ENCODE measurements at regions not wholly inside any gene's neighbourhood (a gene's known extent, or its start where the extent isn't known, plus 50 kb on each side); places are given as distances from the start of the nearest gene placed in this dataset.

DNA sequence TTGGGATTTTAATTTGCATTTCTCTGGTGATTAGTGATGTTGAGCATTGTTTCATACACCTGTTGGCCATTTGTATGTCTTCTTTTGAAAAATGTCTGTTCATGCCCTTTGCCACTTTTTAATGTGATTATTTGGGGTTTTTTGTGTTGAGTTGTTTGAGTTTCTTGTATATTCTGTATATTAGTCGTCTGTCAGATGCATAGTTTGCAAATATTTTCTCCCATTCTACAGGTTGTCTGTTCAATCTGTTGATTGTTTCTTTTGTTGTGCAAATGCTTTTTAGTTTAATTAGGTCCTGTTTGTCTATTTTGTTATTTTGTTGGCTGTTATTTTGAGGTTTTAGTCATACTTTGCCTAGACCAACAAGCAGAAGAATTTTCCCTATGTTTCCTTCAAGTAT is 164.0 kb upstream of the CXADR start:
- H3K36me3 Mint-ChIP-seq: no peaks in the 10 kb centered on the region
- TF ChIP-seq CTCF (IDR thresholded peaks at IDR 0.05; ENCODE audit: unreplicated experiment): no peak
- peaks cover 12% of the 10 kb centered on the region for H3K9me3 Mint-ChIP-seq
- peaks cover 5% of the 10 kb centered on the region for H3K27me3 Mint-ChIP-seq (ENCODE audit: low read depth)
- H3K4me1 Mint-ChIP-seq: peaks cover 2% of the 10 kb centered on the region
- no peak for DNase-seq (ENCODE audit: low spot score in 2 of 2, unreplicated experiment in 2 of 2)
- no peak overlapping the region for H3K4me3 Mint-ChIP-seq
- H3K27ac Mint-ChIP-seq: no peak overlapping the region

DNA sequence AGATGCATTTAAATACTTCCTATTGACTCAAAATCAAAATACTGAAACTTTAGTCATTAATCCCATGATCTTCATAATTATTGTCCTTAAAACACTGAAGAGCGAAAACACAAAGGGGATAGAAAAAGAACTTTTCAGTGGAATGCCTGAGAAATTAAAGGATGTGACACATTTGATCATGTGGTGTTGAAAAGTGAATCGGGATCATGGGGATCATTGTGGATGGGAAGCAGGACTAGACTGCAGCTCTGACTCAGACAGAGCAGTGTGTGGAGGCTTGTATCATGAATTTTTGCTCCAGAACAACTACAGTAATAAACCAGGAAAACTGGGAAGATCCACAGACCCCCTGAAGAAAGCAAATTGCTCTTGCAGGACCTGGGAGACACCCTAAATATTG is 161.1 kb upstream of the CXADR start:
- no peak for TF ChIP-seq CTCF (IDR thresholded peaks at IDR 0.05; ENCODE audit: unreplicated experiment)
- peaks cover 6% of the 10 kb centered on the region for H3K27me3 Mint-ChIP-seq (ENCODE audit: low read depth)
- DNase-seq (ENCODE audit: low spot score in 2 of 2, unreplicated experiment in 2 of 2): no peak
- peaks cover 2% of the 10 kb centered on the region for H3K4me1 Mint-ChIP-seq
- peaks cover 11% of the 10 kb centered on the region for H3K9me3 Mint-ChIP-seq
- H3K27ac Mint-ChIP-seq: no peak overlapping the region
- H3K36me3 Mint-ChIP-seq: no peaks in the 10 kb centered on the region
- no peak overlapping the region for H3K4me3 Mint-ChIP-seq

DNA sequence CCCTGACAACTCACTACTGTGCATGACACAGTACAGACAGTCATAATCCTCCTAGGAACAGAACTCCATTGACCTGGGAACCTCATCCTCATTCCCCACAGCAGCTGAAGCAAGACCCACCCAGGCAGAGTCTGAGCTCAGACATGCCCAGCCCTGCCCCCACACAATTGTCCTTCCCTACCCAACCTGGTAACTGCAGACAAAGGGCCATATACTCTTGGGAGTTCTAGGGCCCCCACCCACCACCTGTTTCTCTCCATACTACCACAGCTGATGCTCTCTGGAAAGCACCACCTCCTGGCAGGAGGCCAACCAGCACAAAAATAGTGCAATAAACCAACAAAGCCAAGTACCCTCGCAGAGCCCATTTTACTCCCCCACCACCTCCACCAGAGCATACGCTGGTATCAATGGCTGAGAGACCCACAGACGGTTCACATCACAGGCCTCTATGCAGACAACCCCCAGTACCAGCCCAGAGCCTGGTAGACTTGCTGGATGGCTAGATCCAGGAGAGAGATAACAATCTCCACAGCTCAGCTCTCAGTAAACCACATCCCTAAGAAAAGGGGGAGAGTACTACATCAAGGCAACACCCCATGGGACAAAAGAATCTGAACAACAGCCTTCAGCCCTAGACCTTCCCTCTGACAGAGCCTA is 159.7 kb upstream of the CXADR start:
- Mint-ChIP-seq H3K4me3 (no peak overlapping the region), H3K27me3 (ENCODE audit: low read depth) (peaks cover 6% of the 10 kb centered on the region), H3K36me3 (no peaks in the 10 kb centered on the region), H3K27ac (no peak overlapping the region), H3K9me3 (peaks cover 11% of the 10 kb centered on the region), H3K4me1 (peaks cover 2% of the 10 kb centered on the region)
- DNase-seq (ENCODE audit: low spot score in 2 of 2, unreplicated experiment in 2 of 2): no peak
- no peak for TF ChIP-seq CTCF (IDR thresholded peaks at IDR 0.05; ENCODE audit: unreplicated experiment)

GRCh38 chr21:17359781-17360180 is 153.1 kb upstream of the CXADR start:
- DNase-seq (ENCODE audit: low spot score in 2 of 2, unreplicated experiment in 2 of 2): no peak
- Mint-ChIP-seq H3K4me1 (no peaks in the 10 kb centered on the region), H3K36me3 (no peaks in the 10 kb centered on the region), H3K27me3 (ENCODE audit: low read depth) (peaks cover 2% of the 10 kb centered on the region), H3K27ac (no peak overlapping the region), H3K4me3 (no peak overlapping the region), H3K9me3 (peaks cover 3% of the 10 kb centered on the region)
- no peak for TF ChIP-seq CTCF (IDR thresholded peaks at IDR 0.05; ENCODE audit: unreplicated experiment)

- Mint-ChIP-seq H3K27ac (no peak overlapping the region), H3K36me3 (no peaks in the 10 kb centered on the region), H3K4me1 (peaks cover 29% of the 10 kb centered on the region), H3K27me3 (ENCODE audit: low read depth) (no peaks in the 10 kb centered on the region), H3K9me3 (peaks cover 4% of the 10 kb centered on the region), H3K4me3 (no peak overlapping the region)
- DNase-seq (ENCODE audit: low spot score in 2 of 2, unreplicated experiment in 2 of 2): no peak
- TF ChIP-seq CTCF (IDR thresholded peaks at IDR 0.05; ENCODE audit: unreplicated experiment): no peak
Measured at GRCh38 chr21:17368748-17369363, 144.0 kb upstream of the CXADR start.

Data from mesothelial cell of epicardium (in vitro differentiated cells).